ENCODE measurements at regions not wholly inside any gene's neighbourhood (a gene's known extent, or its start where the extent isn't known, plus 50 kb on each side); places are given as distances from the start of the nearest gene placed in this dataset.

GRCh38 chr2:146624430-146625160 is 1220.2 kb upstream of the ACVR2A start:
- DNase-seq: no peak
- H3K36me3 ChIP-seq (ENCODE audit: low read depth, missing control alignments): no peaks in the 10 kb centered on the region
- H3K4me3 ChIP-seq: no peak overlapping the region
- intact Hi-C loops (cut with DNase I; ENCODE audit: low total_unique reads): no loop called here
- H3K4me1 ChIP-seq: no peaks in the 10 kb centered on the region
- H3K27ac ChIP-seq: no peak overlapping the region
- WGBS, 2 donors: 79 to 82% methylated on average over 3 of the region's 3 CpGs
- no peak for TF ChIP-seq CTCF (IDR thresholded peaks at IDR 0.05)
- no peak for TF ChIP-seq POLR2A (IDR thresholded peaks at IDR 0.05)
- H3K27me3 ChIP-seq: no peaks in the 10 kb centered on the region
- no peaks in the 10 kb centered on the region for H3K9me3 ChIP-seq

GRCh38 chr2:146623771-146624170 is 1221.1 kb upstream of the ACVR2A start:
- H3K36me3 ChIP-seq (ENCODE audit: low read depth, missing control alignments): no peaks in the 10 kb centered on the region
- H3K27ac ChIP-seq: no peak overlapping the region
- WGBS, 2 donors: 76 to 84% methylated on average over 3 of the region's 3 CpGs
- H3K27me3 ChIP-seq: no peaks in the 10 kb centered on the region
- no peak for DNase-seq
- no peaks in the 10 kb centered on the region for H3K4me1 ChIP-seq
- H3K4me3 ChIP-seq: no peak overlapping the region
- intact Hi-C loops (cut with DNase I; ENCODE audit: low total_unique reads): no loop called here
- no peak for TF ChIP-seq CTCF (IDR thresholded peaks at IDR 0.05)
- no peak for TF ChIP-seq POLR2A (IDR thresholded peaks at IDR 0.05)
- no peaks in the 10 kb centered on the region for H3K9me3 ChIP-seq

GRCh38 chr2:146621656-146622055 is 1223.2 kb upstream of the ACVR2A start:
- no peak overlapping the region for H3K4me3 ChIP-seq
- WGBS, 2 donors: 50 to 73% methylated on average over 1 of the region's 1 CpG
- no peak for DNase-seq
- H3K27me3 ChIP-seq: no peaks in the 10 kb centered on the region
- H3K4me1 ChIP-seq: no peaks in the 10 kb centered on the region
- intact Hi-C loops (cut with DNase I; ENCODE audit: low total_unique reads): no loop called here
- no peaks in the 10 kb centered on the region for H3K9me3 ChIP-seq
- H3K36me3 ChIP-seq (ENCODE audit: low read depth, missing control alignments): no peaks in the 10 kb centered on the region
- TF ChIP-seq POLR2A (IDR thresholded peaks at IDR 0.05) (no peak), CTCF (IDR thresholded peaks at IDR 0.05) (no peak)
- no peak overlapping the region for H3K27ac ChIP-seq

GRCh38 chr2:146615778-146616177 is 1229.1 kb upstream of the ACVR2A start:
- intact Hi-C loops (cut with DNase I; ENCODE audit: low total_unique reads): no loop called here
- no peaks in the 10 kb centered on the region for H3K27me3 ChIP-seq
- TF ChIP-seq CTCF (IDR thresholded peaks at IDR 0.05) (no peak), POLR2A (IDR thresholded peaks at IDR 0.05) (no peak)
- H3K36me3 ChIP-seq (ENCODE audit: low read depth, missing control alignments): no peaks in the 10 kb centered on the region
- no peaks in the 10 kb centered on the region for H3K4me1 ChIP-seq
- no peaks in the 10 kb centered on the region for H3K9me3 ChIP-seq
- H3K4me3 ChIP-seq: no peak overlapping the region
- WGBS, 2 donors: 83 to 85% methylated on average over 1 of the region's 1 CpG
- H3K27ac ChIP-seq: no peak overlapping the region
- no peak for DNase-seq

GRCh38 chr2:146608490-146608889 is 1236.3 kb upstream of the ACVR2A start:
- 79 to 82% methylated on average over 1 of the region's 1 CpG for WGBS, 2 donors
- no peaks in the 10 kb centered on the region for H3K4me1 ChIP-seq
- no peak for TF ChIP-seq POLR2A (IDR thresholded peaks at IDR 0.05)
- TF ChIP-seq CTCF (IDR thresholded peaks at IDR 0.05): no peak
- H3K4me3 ChIP-seq: no peak overlapping the region
- no peaks in the 10 kb centered on the region for H3K36me3 ChIP-seq (ENCODE audit: low read depth, missing control alignments)
- intact Hi-C loops (cut with DNase I; ENCODE audit: low total_unique reads): no loop called here
- no peak for DNase-seq
- H3K27me3 ChIP-seq: no peaks in the 10 kb centered on the region
- H3K27ac ChIP-seq: no peak overlapping the region
- no peaks in the 10 kb centered on the region for H3K9me3 ChIP-seq

Measured in testis (tissue), 2 donors.